Stomach (tissue), 4 donors: ENCODE measurements at regions not wholly inside any gene's neighbourhood (a gene's known extent, or its start where the extent isn't known, plus 50 kb on each side); places are given as distances from the start of the nearest gene placed in this dataset.

ENCODE experiments used
- CTCF ChIP-seq, 7 experiments: fragments of 450-650 bp in 4 of 7; fragments of 200-600 bp in 3 of 7; sonication (generic) in 3 of 7; IDR thresholded peaks; one replicate each; pipeline ENCODE4 v1.5.1; 2016 to 2019; ENCODE audit warnings: antibody characterized with exemption in 7 of 7, control low read depth in 2 of 7, mild to moderate bottlenecking in 1 of 7
- EP300 ChIP-seq: sonication (generic); formaldehyde crosslinking; IDR thresholded peaks from one replicate; pipeline ENCODE4 v1.6.1; 2017; ENCODE audit warnings: antibody characterized with exemption
- POLR2AphosphoS5 ChIP-seq, 3 donors: sonication (generic); formaldehyde crosslinking; IDR thresholded peaks; one replicate each; pipeline ENCODE4 v1.6.1; 2016; ENCODE audit warnings: antibody characterized with exemption in 3 of 3

GRCh38 chr12:105464406-105464805 lies 133.9 kb downstream of the C12orf75 start:
- TF ChIP-seq CTCF (IDR thresholded peaks at IDR 0.05) = no peak
- TF ChIP-seq EP300 = no peak
- TF ChIP-seq POLR2AphosphoS5 (IDR thresholded peaks at IDR 0.05) = no peak
